Vagina (tissue), 2 donors: ENCODE measurements at regions not wholly inside any gene's neighbourhood (a gene's known extent, or its start where the extent isn't known, plus 50 kb on each side); places are given as distances from the start of the nearest gene placed in this dataset.

ENCODE experiments used
- CTCF ChIP-seq, 3 experiments: fragments of 450-650 bp in 2 of 3; fragments of 200-600 bp in 1 of 3; sonication (generic) in 1 of 3; IDR thresholded peaks; one replicate each; pipeline ENCODE4 v1.5.1; 2017 to 2019; ENCODE audit warnings: antibody characterized with exemption in 3 of 3, mild to moderate bottlenecking in 2 of 3, moderate library complexity in 2 of 3
- POLR2A ChIP-seq, 2 donors: fragments of 450-650 bp; IDR thresholded peaks; one replicate each; pipeline ENCODE4 v1.6.1; 2017; ENCODE audit warnings: antibody characterized with exemption in 2 of 2, mild to moderate bottlenecking in 2 of 2, moderate library complexity in 2 of 2

GRCh38 chr3:159668990-159669476 lies 319.6 kb upstream of the IL12A start:
- no peak for TF ChIP-seq CTCF (IDR thresholded peaks at IDR 0.05)
- TF ChIP-seq POLR2A (IDR thresholded peaks at IDR 0.05): no peak
